ENCODE measurements at regions not wholly inside any gene's neighbourhood (a gene's known extent, or its start where the extent isn't known, plus 50 kb on each side); places are given as distances from the start of the nearest gene placed in this dataset.

GRCh38 chr3:69441040-69441439 lies 55.2 kb upstream of the FRMD4B start (continued):
- TF ChIP-seq ZNF384 (IDR thresholded peaks at IDR 0.05; ENCODE audit: borderline replicate concordance, low read depth, low read length) (peak; percentile 90), POLR2A (IDR thresholded peaks at IDR 0.05; ENCODE audit: low read depth, low read length) (no peak), KDM1A (IDR thresholded peaks at IDR 0.05; ENCODE audit: borderline replicate concordance) (no peak), CHD4 (IDR thresholded peaks at IDR 0.05) (no peak), PAX5 (IDR thresholded peaks at IDR 0.05; ENCODE audit: borderline replicate concordance, low read depth, low read length) (no peak), STAT3 (IDR thresholded peaks at IDR 0.05; ENCODE audit: low read depth, low read length) (no peak), ETV6 (conservative IDR thresholded peaks at IDR 0.05 in 1 of 2, IDR thresholded peaks at IDR 0.05 in 1 of 2; ENCODE audit: borderline replicate concordance in 1 of 2, low read depth in 1 of 2) (no peak), CBFB (IDR thresholded peaks at IDR 0.05; ENCODE audit: low read depth) (no peak), PML (IDR thresholded peaks at IDR 0.05; ENCODE audit: low read length) (no peak)

- no peak overlapping the region for H3K27ac ChIP-seq (ENCODE audit: control insufficient read depth, insufficient read depth)
- ATAC-seq: peak; percentile 31
- FAIRE-seq: no peak
- in situ Hi-C loops (cut with MboI): no loop called here
- peak; percentile 16 for DNase-seq (ENCODE audit: low read depth, low spot score)
- no peak overlapping the region for H3K4me3 ChIP-seq
- POLR2A ChIA-PET: no interaction called here
- 0% methylated on average over 1 of the region's 1 CpG for WGBS (ENCODE audit: insufficient coverage, insufficient replicate concordance, low lambda C conversion rate, missing lambda C conversion rate)
- no peaks in the 10 kb centered on the region for H3K27me3 ChIP-seq (replicated peaks in 1 of 2; ENCODE audit: control insufficient read depth in 2 of 2, insufficient read depth in 2 of 2, low read length in 1 of 2)
- H3K9me3 ChIP-seq (replicated peaks; ENCODE audit: control insufficient read depth, insufficient read depth, low read length): no peaks in the 10 kb centered on the region
- intact Hi-C loops (cut with micrococcal nuclease; ENCODE audit: unreplicated experiment): no loop called here
- SMC1A ChIA-PET (ENCODE audit: uncharacterized antibody, unreplicated experiment): interaction anchor here (0.9 to 5.2 kb wide), 11 partner anchors 9 to 351 kb away, joined by 3 to 67 read pairs (median 5); no protein-coding TSS in a partner anchor
- H2AFZ ChIP-seq (ENCODE audit: control insufficient read depth, low read depth, low read length): no peak overlapping the region
- no peaks in the 10 kb centered on the region for H4K20me1 ChIP-seq (ENCODE audit: control insufficient read depth, insufficient read depth)
- CTCF ChIA-PET: interaction anchor here (0.6 to 4.8 kb wide), 20 partner anchors 8 to 319 kb away, joined by 3 to 54 read pairs (median 10); no protein-coding TSS in a partner anchor
- no peak overlapping the region for H3K9ac ChIP-seq (ENCODE audit: control insufficient read depth, insufficient read depth, low read length)
- RAD21 ChIA-PET (ENCODE audit: unreplicated experiment): interaction anchor here (0.6 to 2.7 kb wide), 10 partner anchors 11 to 278 kb away, joined by 3 to 15 read pairs (median 4); no protein-coding TSS in a partner anchor
- H3K79me2 ChIP-seq (ENCODE audit: control insufficient read depth, insufficient read depth, low read length): no peaks in the 10 kb centered on the region
- H3K4me1 ChIP-seq (ENCODE audit: control insufficient read depth, insufficient read depth, low read length): 0 out of 2 replicates have a peak, but pooled peaks cover 2% of the 10 kb centered on the region
- BruUV-seq (replicated peaks): no TSS peak
- H3K36me3 ChIP-seq (ENCODE audit: control insufficient read depth in 2 of 2, insufficient read depth in 2 of 2, low read length in 1 of 2): no peaks in the 10 kb centered on the region
- H3K4me2 ChIP-seq (ENCODE audit: control insufficient read depth, insufficient read depth): no peak overlapping the region
- TF ChIP-seq NRF1 (conservative IDR thresholded peaks at IDR 0.05; ENCODE audit: low read depth, low read length) (no peak), RB1 (IDR thresholded peaks at IDR 0.05; ENCODE audit: borderline replicate concordance) (no peak), CTCF (IDR thresholded peaks at IDR 0.05 in 2 of 3, conservative IDR thresholded peaks at IDR 0.05 in 1 of 3; ENCODE audit: control insufficient read depth in 2 of 3, extremely low read depth in 1 of 3, insufficient read depth in 1 of 3, low read depth in 3 of 3, low read length in 3 of 3) (peak; percentile 50 to 64 (median 54)), ETV6 (conservative IDR thresholded peaks at IDR 0.05 in 1 of 2, IDR thresholded peaks at IDR 0.05 in 1 of 2; ENCODE audit: borderline replicate concordance in 1 of 2, low read depth in 1 of 2) (peak in 1 of 2 experiments; percentile 22; a peak in 1 of 4 replicates), JUNB (IDR thresholded peaks at IDR 0.05) (peak; percentile 28; the same call in 1 of the 2 replicates), ATF7 (IDR thresholded peaks at IDR 0.05; ENCODE audit: low read depth) (0 out of 2 replicates have a peak, but pooled peaks have one; percentile 9), CREB1 (IDR thresholded peaks at IDR 0.05; ENCODE audit: low read depth) (no peak), ZNF622 (IDR thresholded peaks at IDR 0.05) (no peak), RAD21 (IDR thresholded peaks at IDR 0.05; ENCODE audit: insufficient read depth, low read depth, low read length) (peak; percentile 53), ZNF384 (IDR thresholded peaks at IDR 0.05; ENCODE audit: borderline replicate concordance, low read depth, low read length) (no peak), SMC3 (IDR thresholded peaks at IDR 0.05; ENCODE audit: borderline replicate concordance, low read length) (peak; percentile 47; the same call in 1 of the 2 replicates), NBN (IDR thresholded peaks at IDR 0.05) (0 out of 2 replicates have a peak, but pooled peaks have one; percentile 34)
- TF ChIP-seq, protein P1, sequence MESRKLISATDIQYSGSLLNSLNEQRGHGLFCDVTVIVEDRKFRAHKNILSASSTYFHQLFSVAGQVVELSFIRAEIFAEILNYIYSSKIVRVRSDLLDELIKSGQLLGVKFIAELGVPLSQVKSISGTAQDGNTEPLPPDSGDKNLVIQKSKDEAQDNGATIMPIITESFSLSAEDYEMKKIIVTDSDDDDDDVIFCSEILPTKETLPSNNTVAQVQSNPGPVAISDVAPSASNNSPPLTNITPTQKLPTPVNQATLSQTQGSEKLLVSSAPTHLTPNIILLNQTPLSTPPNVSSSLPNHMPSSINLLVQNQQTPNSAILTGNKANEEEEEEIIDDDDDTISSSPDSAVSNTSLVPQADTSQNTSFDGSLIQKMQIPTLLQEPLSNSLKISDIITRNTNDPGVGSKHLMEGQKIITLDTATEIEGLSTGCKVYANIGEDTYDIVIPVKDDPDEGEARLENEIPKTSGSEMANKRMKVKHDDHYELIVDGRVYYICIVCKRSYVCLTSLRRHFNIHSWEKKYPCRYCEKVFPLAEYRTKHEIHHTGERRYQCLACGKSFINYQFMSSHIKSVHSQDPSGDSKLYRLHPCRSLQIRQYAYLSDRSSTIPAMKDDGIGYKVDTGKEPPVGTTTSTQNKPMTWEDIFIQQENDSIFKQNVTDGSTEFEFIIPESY (IDR thresholded peaks at IDR 0.05): no peak
Observed at GRCh38 chr3:69439643-69440270, 53.9 kb upstream of the FRMD4B start.
